OCI-LY1 (cell line): ENCODE measurements at regions not wholly inside any gene's neighbourhood (a gene's known extent, or its start where the extent isn't known, plus 50 kb on each side); places are given as distances from the start of the nearest gene placed in this dataset.

Source experiments
- CTCF ChIP-seq: fragments of 200-600 bp; sonication (generic), shearing (Covaris generic); IDR thresholded peaks from 2 replicates; pipeline ENCODE4 v1.5.1; 2017; ENCODE audit warnings: mild to moderate bottlenecking, antibody characterized with exemption, low read length, moderate library complexity, mixed read lengths
- EZH2 ChIP-seq: fragments of 200-600 bp; sonication (generic), shearing (Covaris generic); IDR thresholded peaks from 2 replicates; pipeline ENCODE4 v1.8.0; 2017; ENCODE audit warnings: borderline replicate concordance, mixed run types, mild to moderate bottlenecking, antibody characterized with exemption, low read length, moderate library complexity, mixed read lengths

- TF ChIP-seq CTCF (no peak), EZH2 (no peak)
Measured at GRCh38 chr10:112006407-112006806, 177.2 kb downstream of the GPAM start.
